ENCODE measurements at regions not wholly inside any gene's neighbourhood (a gene's known extent, or its start where the extent isn't known, plus 50 kb on each side); places are given as distances from the start of the nearest gene placed in this dataset.

- no peak for TF ChIP-seq ZFX (IDR thresholded peaks at IDR 0.05)
- no peak for TF ChIP-seq CTCF (conservative IDR thresholded peaks at IDR 0.05)
- H3K27ac ChIP-seq, result no peak overlapping the region
These were observed 324.8 kb upstream of the FTMT start for GRCh38 chr5:121526908-121527307.

- no peak for TF ChIP-seq ZFX (IDR thresholded peaks at IDR 0.05)
- no peak for TF ChIP-seq CTCF (conservative IDR thresholded peaks at IDR 0.05)
- no peak overlapping the region for H3K27ac ChIP-seq
These were observed 317.9 kb upstream of the FTMT start for GRCh38 chr5:121533814-121534213.

- TF ChIP-seq CTCF (conservative IDR thresholded peaks at IDR 0.05) (no peak), ZFX (IDR thresholded peaks at IDR 0.05) (no peak)
- H3K27ac ChIP-seq, result no peak overlapping the region
These were observed 300.7 kb upstream of the FTMT start for GRCh38 chr5:121550989-121551388.

GRCh38 chr5:121559832-121560231 lies 291.9 kb upstream of the FTMT start:
- TF ChIP-seq ZFX (IDR thresholded peaks at IDR 0.05) (no peak), CTCF (conservative IDR thresholded peaks at IDR 0.05) (no peak)
- no peak overlapping the region for H3K27ac ChIP-seq

GRCh38 chr5:121572061-121572460 lies 279.6 kb upstream of the FTMT start:
- H3K27ac ChIP-seq, result no peak overlapping the region
- TF ChIP-seq ZFX (IDR thresholded peaks at IDR 0.05), result no peak
- no peak for TF ChIP-seq CTCF (conservative IDR thresholded peaks at IDR 0.05)

- no peak for TF ChIP-seq CTCF (conservative IDR thresholded peaks at IDR 0.05)
- TF ChIP-seq ZFX (IDR thresholded peaks at IDR 0.05), result no peak
These were observed 277.8 kb upstream of the FTMT start for GRCh38 chr5:121573721-121574382.

GRCh38 chr5:121581588-121581987 lies 270.1 kb upstream of the FTMT start:
- TF ChIP-seq ZFX (IDR thresholded peaks at IDR 0.05), result no peak
- TF ChIP-seq CTCF (conservative IDR thresholded peaks at IDR 0.05), result no peak
- H3K27ac ChIP-seq, result no peak overlapping the region

More at GRCh38 chr5:121573721-121574382, 277.8 kb upstream of the FTMT start:
- no peak overlapping the region for H3K27ac ChIP-seq

All from C4-2B (cell line).